DMS53 treated with DMSO at 0.1 percent for 48 hours (cell line): ENCODE measurements at regions not wholly inside any gene's neighbourhood (a gene's known extent, or its start where the extent isn't known, plus 50 kb on each side); places are given as distances from the start of the nearest gene placed in this dataset.
"Not testable (repeated sequence)": the region's sequence is repeated elsewhere in the genome, so short reads cannot be mapped to it uniquely, and the experiment has no call there.

ENCODE experiments used
- DNase-seq: peaks from one replicate; lab custom pipeline; 2025; ENCODE audit not compliant: unreplicated experiment; lab: John Stamatoyannopoulos, UW

GRCh38 chr3:103847081-103848062, 1412.6 kb downstream of the ZPLD1 start:
- no peak for DNase-seq

DNA sequence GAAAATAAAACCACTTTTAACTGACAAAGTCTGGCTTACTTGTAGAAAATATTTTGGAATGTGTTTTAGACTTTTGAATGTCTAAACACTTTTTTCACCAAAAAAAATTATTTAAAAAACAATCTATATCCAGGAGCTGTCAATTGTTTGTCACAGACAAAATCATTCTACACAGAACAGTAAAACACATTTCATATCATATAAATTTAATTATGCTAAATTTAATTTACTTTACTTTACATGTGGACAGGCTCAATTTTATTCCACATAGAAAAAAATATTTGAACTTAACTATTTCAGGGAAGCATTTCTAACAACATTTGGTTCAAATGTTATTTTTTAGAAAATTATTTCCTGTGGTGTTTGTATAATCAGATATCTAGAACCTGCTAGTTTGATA, 1417.0 kb downstream of the ZPLD1 start:
- no peak for DNase-seq

- DNase-seq = no peak
Observed at GRCh38 chr3:103862415-103862814, 1427.6 kb downstream of the ZPLD1 start.

GRCh38 chr3:103863381-103863780, 1428.6 kb downstream of the ZPLD1 start:
- DNase-seq = no peak

DNA sequence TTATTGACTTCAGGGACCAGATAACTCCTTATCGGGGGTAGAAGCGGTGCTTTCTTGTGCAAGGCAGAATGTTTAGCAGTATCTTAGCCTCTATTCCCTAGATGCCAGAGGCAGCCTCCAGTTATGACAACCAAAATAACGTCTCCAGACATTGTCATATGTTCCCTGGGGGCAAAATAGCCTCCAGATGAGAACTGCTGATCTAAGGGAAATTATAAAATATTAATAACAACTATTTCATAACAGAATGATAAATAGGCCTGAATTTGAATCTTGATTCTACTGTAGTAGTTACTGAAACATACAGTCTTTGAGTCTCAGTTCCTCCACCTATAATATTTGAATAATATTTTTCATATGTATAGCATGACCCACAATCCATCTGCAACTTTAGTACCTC, 1431.3 kb downstream of the ZPLD1 start:
- DNase-seq = no peak

DNA sequence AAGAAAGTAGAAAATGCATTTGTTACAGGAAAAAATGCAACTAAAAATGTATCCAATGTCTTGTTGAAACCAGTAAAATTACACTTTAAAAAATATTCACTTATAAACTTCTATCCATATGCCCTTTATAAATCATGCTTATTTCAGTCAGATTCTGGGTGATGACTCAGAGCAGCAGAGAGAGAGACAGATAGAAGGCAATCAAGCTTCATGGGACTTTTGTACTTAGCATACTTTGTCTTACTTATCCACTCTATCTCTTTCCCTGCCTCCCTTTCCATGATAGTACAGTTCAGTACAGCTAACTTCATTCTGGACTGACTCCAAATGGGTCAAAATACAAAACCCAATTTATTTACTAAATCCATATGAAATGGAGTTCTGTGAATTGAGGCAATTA, 1438.2 kb downstream of the ZPLD1 start:
- no peak for DNase-seq

- DNase-seq = no peak
Observed at GRCh38 chr3:103873897-103874545, 1439.2 kb downstream of the ZPLD1 start.

DNA sequence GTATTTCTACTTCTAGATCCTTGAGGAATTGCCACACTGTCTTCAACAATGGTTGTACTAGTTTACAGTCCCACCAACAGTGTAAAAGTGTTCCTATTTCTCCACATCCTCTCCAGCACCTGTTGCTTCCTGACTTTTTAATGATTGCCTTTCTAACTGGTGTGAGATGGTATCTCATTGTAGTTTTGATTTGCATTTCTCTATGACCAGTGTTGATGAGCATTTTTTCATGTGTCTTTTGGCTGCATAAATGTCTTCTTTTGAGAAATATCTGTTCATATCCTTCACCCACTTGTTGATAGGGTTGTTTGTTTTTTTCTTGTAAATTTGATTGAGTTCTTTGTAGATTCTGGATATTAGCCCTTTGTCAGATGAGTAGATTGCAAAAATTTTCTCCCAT, 1447.0 kb downstream of the ZPLD1 start:
- DNase-seq = not testable (repeated sequence)

DNA sequence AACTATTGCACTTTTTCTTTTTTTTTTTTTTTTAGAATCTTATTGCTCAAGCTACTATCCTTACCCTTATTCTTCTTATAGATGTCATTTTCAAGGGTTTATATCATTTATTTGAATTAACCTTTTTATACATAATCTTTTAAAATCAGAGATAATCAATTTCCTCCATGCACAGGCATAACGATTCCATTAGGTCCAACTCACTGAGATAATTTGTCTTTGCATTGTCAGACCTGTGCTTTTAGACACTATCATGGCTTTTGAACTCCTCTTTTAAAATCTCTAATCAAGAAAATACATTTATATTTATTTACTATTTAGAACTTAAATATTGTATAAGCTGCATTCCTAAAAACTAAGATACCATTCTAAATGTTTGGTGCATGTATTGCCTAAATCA, 1454.9 kb downstream of the ZPLD1 start:
- no peak for DNase-seq

DNA sequence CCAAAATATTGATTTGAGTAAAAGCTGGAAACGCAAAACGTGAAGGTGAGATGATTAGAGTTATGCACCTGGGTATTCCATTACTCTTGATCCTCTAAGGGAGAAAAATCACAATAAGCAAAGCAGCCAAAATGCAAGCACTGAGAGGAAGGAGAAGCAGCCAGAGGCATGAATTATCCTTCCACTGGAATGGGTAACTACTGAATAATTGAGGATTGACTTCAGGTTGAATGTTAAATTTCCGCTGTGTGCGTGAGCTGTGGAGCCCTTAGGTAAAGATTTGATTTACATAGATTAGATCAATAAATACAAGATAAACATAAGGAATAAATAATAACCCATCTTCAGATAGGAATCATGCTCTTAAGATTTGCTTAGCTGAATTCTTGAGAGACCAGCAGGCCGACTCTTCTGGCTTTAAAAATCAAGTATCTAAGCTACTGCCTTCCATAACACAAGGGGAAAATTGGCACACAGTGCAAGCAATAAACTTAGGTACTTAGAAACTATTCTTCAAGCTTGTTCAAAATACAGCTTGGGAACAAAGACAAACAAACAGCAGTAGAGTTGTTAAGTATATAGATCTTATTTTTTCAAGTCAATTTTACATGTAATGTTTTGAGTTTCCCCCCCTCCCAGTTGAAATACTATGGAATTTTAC, 1459.5 kb downstream of the ZPLD1 start:
- no peak for DNase-seq

- no peak for DNase-seq
Observed at GRCh38 chr3:103899328-103899727, 1464.5 kb downstream of the ZPLD1 start.

DNA sequence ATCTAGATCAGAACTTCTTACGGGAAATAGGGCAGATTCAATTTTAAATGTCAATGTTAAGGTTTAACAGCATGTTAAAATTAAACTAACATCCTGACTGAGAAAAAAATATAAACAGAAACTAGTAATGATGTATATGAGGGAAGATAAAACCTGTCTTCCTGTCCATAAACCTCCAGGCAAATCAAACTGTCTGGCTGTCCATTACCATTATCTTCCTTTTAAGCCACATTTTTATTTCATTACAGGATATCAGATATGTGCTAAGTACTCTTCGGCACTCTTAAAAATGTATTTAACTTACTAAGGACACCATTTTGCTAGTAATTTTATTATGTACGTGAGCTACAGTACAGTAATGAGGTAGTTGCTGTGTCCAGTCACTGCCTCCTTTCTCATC, 1461.7 kb upstream of the ALCAM start:
- no peak for DNase-seq

DNA sequence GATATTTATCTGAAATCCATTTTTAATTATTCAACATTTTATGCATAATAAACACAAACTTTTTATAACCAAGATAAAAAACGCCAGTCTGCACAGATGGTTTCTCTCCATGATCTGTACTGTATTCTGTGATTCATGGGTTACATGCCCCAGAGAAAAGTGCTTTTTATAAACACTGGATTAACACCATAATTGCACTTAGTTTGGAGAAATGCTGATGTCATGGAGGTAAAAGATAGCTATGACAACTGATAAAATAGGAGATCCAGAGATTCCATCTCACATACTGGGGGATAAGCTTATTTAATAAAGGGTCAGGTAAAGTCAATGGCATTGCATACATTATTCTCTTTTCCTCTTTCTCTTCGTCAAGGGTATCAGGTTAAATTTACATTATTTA, 1460.4 kb upstream of the ALCAM start:
- DNase-seq = no peak

DNA sequence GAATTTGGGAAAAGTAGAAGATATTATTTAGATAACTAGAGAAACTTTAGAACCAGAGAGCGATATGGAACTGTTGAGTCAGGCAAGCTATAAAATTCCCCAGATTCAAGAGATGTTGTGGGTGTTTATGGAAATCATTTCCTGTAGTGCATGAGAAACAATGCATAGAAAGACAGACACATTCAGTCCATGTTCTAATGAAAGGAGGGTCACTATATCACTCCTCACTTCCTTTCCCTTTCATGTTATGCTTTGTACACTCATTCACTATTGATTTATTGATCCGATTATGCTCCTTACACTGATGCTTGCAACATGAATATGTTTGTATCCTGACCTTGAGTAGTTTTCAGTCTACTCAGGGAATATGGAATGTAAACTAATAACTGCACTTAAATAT, 1459.9 kb upstream of the ALCAM start:
- DNase-seq = no peak

- no peak for DNase-seq
Observed at GRCh38 chr3:103907567-103907966, 1459.1 kb upstream of the ALCAM start.

GRCh38 chr3:103909395-103909794, 1457.3 kb upstream of the ALCAM start:
- DNase-seq = no peak

GRCh38 chr3:103918336-103918735, 1448.4 kb upstream of the ALCAM start:
- DNase-seq = no peak

DNA sequence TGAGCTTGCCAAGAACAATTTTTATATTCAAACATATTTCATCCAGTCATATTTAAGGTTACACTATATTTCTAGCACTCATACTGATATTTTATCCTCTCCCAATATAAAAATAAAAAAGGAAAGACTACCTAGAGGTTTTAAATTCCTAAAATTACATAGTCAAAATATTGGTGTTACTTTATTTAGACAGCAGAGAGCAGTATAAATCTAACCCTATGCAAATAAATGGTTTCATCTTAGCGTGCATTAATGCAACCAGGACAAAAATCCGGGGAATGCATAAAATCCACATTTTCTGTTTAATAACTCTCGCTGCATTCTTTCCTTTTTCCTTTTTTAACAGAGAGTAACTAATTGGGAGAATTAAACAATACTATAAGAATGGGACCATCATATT, 1447.4 kb upstream of the ALCAM start:
- no peak for DNase-seq

DNA sequence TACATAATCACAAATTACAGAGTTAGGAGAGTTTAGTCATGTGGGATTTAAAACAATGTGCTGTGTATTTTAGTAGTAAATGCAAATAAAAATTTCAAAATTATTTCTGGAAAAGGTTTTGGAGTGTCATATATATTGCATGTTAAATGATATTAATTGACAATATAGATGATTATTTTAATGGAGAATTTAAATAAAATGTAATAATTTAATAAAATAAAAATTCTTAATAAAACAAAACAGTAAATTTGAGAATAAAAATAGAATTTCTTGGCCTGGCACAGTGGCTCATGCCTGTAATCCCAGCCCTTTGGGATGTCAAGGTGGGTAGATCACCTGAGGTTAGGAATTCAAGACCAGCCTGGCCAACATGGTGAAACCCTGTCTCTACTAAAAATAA, 1442.8 kb upstream of the ALCAM start:
- no peak for DNase-seq

DNA sequence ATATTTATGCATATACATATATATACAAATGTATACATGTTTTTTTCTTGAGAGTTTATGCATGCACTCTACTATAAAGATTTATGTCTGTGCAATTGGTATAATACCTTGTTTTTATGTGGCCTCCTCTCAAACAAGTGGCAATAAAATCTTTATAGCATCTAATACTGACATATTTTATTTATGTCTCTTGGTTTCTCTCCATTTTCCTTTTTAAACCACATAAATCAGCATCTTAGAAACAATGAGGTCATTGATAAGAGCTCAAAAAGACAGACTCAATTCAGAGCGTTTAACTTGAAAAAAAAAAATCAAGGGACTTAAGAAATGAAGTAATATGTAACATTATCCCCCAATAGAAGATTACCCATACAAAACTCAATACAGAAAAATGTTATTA, 1442.2 kb upstream of the ALCAM start:
- no peak for DNase-seq

DNA sequence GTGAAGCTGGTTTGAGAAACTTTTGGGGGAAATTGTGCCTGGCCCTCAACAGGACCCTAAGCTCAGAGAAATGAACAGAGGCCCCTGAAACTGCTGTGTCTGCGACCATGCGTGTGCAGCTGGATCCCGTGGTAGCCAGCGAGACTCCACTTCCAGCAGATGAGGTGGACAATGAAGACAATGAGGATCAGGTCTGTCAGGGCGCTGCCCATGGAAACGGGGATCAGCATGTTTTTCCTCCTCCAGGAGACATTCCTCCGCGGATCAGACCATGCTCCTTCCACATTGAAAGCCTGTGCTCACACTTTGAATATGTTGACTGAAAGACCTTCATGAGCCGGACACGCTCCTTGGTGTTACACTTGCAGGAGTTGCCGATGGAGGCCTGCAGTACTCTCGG, 1439.8 kb upstream of the ALCAM start:
- DNase-seq = no peak

DNA sequence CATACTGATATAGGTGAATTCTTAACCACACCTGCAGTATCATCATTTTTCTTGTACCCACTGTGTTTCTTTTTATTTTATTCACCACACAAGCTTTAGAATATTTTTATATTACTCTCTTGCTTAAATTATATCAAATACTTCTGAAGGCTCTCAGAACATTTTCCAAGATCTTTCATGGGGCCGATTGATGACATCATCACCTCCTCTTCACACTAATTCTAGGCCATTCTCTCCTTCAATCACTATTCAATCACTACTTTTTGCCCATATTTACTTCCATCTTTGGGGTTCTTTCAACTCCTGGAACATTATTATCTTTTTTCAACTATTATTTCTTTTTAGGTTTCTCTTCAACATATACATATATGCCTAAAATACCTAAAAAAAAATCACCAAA, 1438.8 kb upstream of the ALCAM start:
- DNase-seq = no peak
